ENCODE measurements at regions not wholly inside any gene's neighbourhood (a gene's known extent, or its start where the extent isn't known, plus 50 kb on each side); places are given as distances from the start of the nearest gene placed in this dataset.

GRCh38 chr10:31709028-31709427 lies 219.6 kb downstream of the ARHGAP12 start:
- peak; percentile 49 for TF ChIP-seq CTCF (conservative IDR thresholded peaks at IDR 0.05; ENCODE audit: low read depth, low read length)
- TF ChIP-seq EZH2phosphoT487 (IDR thresholded peaks at IDR 0.05; ENCODE audit: borderline replicate concordance, low read length) = no peak

Data from PC-3 (cell line).